KMS-11 (cell line): ENCODE measurements at regions not wholly inside any gene's neighbourhood (a gene's known extent, or its start where the extent isn't known, plus 50 kb on each side); places are given as distances from the start of the nearest gene placed in this dataset.

Experiments
- H2AFZ ChIP-seq: fragments of 200-600 bp; sonication (generic); 2 replicates; pipeline ENCODE4 v1.6.1; 2016; ENCODE audit warnings: antibody characterized with exemption, mixed run types, low read depth
- H3K27ac ChIP-seq: fragments of 200-600 bp; sonication (generic); 2 replicates; pipeline ENCODE4 v1.6.1; 2016; ENCODE audit warnings: mild to moderate bottlenecking, mixed run types
- H3K27me3 ChIP-seq: fragments of 200-600 bp; sonication (generic); 2 replicates; pipeline ENCODE4 v1.6.1; 2017; ENCODE audit warnings: mild to moderate bottlenecking, low read depth, mixed run types, moderate library complexity; ENCODE audit not compliant: insufficient read depth
- H3K36me3 ChIP-seq: fragments of 200-600 bp; sonication (generic); 2 replicates; pipeline ENCODE4 v1.6.1; 2017; ENCODE audit warnings: mild to moderate bottlenecking, mixed run types; ENCODE audit not compliant: insufficient read depth
- H3K4me1 ChIP-seq: fragments of 200-600 bp; sonication (generic); 2 replicates; pipeline ENCODE4 v1.6.1; 2016; ENCODE audit warnings: mild to moderate bottlenecking, low read depth, mixed run types; ENCODE audit not compliant: poor library complexity, severe bottlenecking
- H3K4me2 ChIP-seq: fragments of 200-600 bp; sonication (generic); 2 replicates; pipeline ENCODE4 v1.7.0; 2016; ENCODE audit warnings: mild to moderate bottlenecking, mixed run types
- H3K4me3 ChIP-seq: fragments of 200-600 bp; sonication (generic); IDR thresholded peaks from 2 replicates; pipeline ENCODE4 v1.6.1; 2017; ENCODE audit warnings: low read depth, low read length, mixed read lengths; ENCODE audit not compliant: insufficient read depth
- H3K79me2 ChIP-seq: fragments of 200-600 bp; sonication (generic); 2 replicates; pipeline ENCODE4 v1.6.1; 2016; ENCODE audit warnings: low read depth, mixed run types; ENCODE audit not compliant: insufficient read depth
- H3K9ac ChIP-seq: fragments of 200-600 bp; sonication (generic); 2 replicates; pipeline ENCODE4 v1.6.1; 2016; ENCODE audit warnings: mild to moderate bottlenecking, mixed run types
- H4K20me1 ChIP-seq: fragments of 200-600 bp; sonication (generic); 2 replicates; pipeline ENCODE4 v1.6.1; 2016; ENCODE audit warnings: mild to moderate bottlenecking, mixed run types; ENCODE audit not compliant: insufficient read depth
- TF ChIP-seq, protein P1 (sequence below): fragments of 200-600 bp; sonication (generic); conservative IDR thresholded peaks from 2 replicates; pipeline ENCODE4 v1.6.1; 2017; ENCODE audit warnings: low read depth, mild to moderate bottlenecking, antibody characterized with exemption, low read length, moderate library complexity, mixed read lengths

DNA sequence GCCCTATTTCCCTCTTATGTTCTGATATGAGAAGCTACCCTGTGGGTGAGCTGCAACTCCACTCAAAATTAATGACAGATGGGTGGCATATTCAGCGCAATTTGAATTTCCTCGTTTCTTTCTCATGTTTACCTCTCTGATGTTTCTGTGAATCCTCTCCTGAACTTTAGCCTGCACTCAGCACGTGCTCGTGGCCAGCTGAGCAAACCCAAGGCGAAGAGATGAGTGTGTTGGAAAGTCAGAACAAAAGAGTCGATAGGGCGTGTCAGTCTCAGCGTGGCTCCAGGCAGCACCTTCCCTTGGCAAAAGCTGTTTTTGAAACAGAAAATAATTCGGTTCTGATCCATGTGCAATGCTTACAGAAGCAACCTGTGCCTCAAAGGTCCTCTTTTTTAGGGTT, 226.1 kb upstream of the GMDS start:
- Histone ChIP-seq H3K4me2 (no peak overlapping the region), H3K27me3 (no peaks in the 10 kb centered on the region), H3K79me2 (no peaks in the 10 kb centered on the region), H3K4me3 (no peak overlapping the region), H2AFZ (no peak overlapping the region), H3K27ac (no peak overlapping the region), H3K9ac (no peak overlapping the region), H3K4me1 (no peaks in the 10 kb centered on the region), H3K36me3 (no peaks in the 10 kb centered on the region), H4K20me1 (no peaks in the 10 kb centered on the region)
- TF ChIP-seq, protein P1, sequence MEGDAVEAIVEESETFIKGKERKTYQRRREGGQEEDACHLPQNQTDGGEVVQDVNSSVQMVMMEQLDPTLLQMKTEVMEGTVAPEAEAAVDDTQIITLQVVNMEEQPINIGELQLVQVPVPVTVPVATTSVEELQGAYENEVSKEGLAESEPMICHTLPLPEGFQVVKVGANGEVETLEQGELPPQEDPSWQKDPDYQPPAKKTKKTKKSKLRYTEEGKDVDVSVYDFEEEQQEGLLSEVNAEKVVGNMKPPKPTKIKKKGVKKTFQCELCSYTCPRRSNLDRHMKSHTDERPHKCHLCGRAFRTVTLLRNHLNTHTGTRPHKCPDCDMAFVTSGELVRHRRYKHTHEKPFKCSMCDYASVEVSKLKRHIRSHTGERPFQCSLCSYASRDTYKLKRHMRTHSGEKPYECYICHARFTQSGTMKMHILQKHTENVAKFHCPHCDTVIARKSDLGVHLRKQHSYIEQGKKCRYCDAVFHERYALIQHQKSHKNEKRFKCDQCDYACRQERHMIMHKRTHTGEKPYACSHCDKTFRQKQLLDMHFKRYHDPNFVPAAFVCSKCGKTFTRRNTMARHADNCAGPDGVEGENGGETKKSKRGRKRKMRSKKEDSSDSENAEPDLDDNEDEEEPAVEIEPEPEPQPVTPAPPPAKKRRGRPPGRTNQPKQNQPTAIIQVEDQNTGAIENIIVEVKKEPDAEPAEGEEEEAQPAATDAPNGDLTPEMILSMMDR: no peak

DNA sequence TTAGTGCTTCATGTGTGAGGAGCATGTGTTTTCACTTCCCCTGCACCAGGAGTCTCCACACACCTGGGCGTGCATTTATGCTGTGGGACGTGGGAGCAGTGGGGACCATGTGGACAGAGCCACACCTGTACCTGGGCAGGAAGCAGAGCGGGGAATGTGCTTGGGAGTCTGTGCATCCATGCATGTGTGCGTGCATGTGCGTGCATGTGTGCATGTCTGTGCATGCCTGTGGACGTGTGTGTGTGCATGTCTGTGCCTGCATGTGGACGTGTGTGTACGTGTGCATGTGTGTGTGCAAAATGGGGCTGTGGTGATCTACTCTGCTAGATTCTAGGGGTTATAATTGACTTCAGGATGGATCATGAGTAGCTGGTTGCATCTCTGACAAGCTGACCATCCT, 224.0 kb upstream of the GMDS start:
- Histone ChIP-seq H3K27ac (no peak overlapping the region), H2AFZ (no peak overlapping the region), H3K4me2 (no peak overlapping the region), H4K20me1 (no peaks in the 10 kb centered on the region), H3K79me2 (no peaks in the 10 kb centered on the region), H3K27me3 (no peaks in the 10 kb centered on the region), H3K36me3 (no peaks in the 10 kb centered on the region), H3K4me1 (no peaks in the 10 kb centered on the region), H3K4me3 (no peak overlapping the region), H3K9ac (no peak overlapping the region)
- TF ChIP-seq, protein P1: no peak

DNA sequence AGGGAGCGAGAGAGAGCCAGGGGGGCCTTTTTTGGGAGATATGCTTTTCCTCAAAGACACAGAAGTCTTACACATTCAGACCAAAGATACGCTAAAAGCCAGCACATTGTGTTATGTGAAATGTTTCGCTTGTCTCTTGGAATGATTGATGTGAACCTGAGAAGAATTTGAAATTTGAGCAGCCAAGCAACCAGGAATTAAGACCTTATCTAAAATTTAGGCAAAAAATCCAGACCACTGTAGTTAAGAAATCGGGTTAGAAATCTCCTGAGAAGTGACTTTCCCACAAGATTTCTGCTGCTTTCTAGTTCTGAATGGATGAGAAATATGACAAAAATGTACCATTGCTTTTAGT, 223.2 kb upstream of the GMDS start:
- H2AFZ ChIP-seq: no peak overlapping the region
- TF ChIP-seq, protein P1: no peak
- no peaks in the 10 kb centered on the region for H3K36me3 ChIP-seq
- H3K27ac ChIP-seq: no peak overlapping the region
- H3K79me2 ChIP-seq: no peaks in the 10 kb centered on the region
- no peaks in the 10 kb centered on the region for H4K20me1 ChIP-seq
- no peak overlapping the region for H3K4me2 ChIP-seq
- H3K4me3 ChIP-seq: no peak overlapping the region
- no peaks in the 10 kb centered on the region for H3K4me1 ChIP-seq
- H3K9ac ChIP-seq: no peak overlapping the region
- H3K27me3 ChIP-seq: no peaks in the 10 kb centered on the region

DNA sequence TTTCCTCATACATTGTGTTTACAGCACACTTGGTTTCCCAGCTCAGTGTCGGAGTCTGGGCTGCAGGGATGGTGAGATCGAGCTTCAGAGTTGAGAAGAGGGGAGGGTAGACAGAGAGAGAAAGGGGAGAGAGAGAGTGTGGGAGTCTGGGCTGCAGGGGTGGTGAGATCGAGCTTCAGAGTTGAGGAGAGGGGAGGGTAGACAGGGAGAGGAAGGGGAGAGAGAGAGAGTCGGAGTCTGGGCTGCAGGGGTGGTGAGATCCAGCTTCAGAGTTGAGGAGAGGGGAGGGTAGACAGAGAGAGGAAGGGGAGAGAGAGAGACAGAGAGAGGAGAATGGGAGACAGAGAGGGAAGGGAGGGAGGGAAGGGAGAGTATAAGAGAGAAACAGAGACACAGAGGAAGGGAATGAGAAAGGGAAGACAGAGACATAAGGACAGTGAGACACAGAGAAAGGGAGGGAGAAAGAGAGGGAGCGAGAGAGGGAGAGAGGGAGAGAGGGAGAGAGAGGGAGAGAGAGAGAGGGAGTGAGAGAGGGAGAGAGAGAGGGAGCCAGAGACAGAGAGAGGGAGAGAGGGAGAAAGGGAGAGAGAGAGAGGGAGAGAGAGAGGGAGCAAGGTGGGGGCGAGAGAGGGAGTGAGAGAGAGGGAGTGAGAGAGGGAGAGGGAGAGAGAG, 222.7 kb upstream of the GMDS start:
- TF ChIP-seq, protein P1: no peak
- Histone ChIP-seq H4K20me1 (no peaks in the 10 kb centered on the region), H2AFZ (no peak overlapping the region), H3K4me3 (no peak overlapping the region), H3K79me2 (no peaks in the 10 kb centered on the region), H3K27ac (no peak overlapping the region), H3K4me2 (no peak overlapping the region), H3K36me3 (no peaks in the 10 kb centered on the region), H3K27me3 (no peaks in the 10 kb centered on the region), H3K9ac (no peak overlapping the region), H3K4me1 (no peaks in the 10 kb centered on the region)
